Endodermal cell (in vitro differentiated cells): ENCODE measurements at regions not wholly inside any gene's neighbourhood (a gene's known extent, or its start where the extent isn't known, plus 50 kb on each side); places are given as distances from the start of the nearest gene placed in this dataset.

Experiments used
- DNase-seq: peaks from one replicate; pipeline ENCODE4 v3.0.0-alpha.2; 2017
- H3K27ac ChIP-seq: 2 replicates; pipeline ENCODE4 v1.5.1; 2013; ENCODE audit warnings: mild to moderate bottlenecking, low read depth, low read length, moderate library complexity
- H3K27me3 ChIP-seq: 2 replicates; pipeline ENCODE4 v1.6.1; 2013; ENCODE audit warnings: mild to moderate bottlenecking, low read length, moderate library complexity; ENCODE audit not compliant: insufficient read depth, control insufficient read depth, poor library complexity, severe bottlenecking
- H3K36me3 ChIP-seq: 2 replicates; pipeline ENCODE4 v1.7.0; 2013; ENCODE audit warnings: mild to moderate bottlenecking, low read length, moderate library complexity; ENCODE audit not compliant: control insufficient read depth, insufficient read depth
- H3K4me1 ChIP-seq: one replicate; pipeline ENCODE4 v1.7.0; 2013; ENCODE audit warnings: low read length; ENCODE audit not compliant: control insufficient read depth, insufficient read depth
- H3K4me3 ChIP-seq: 2 replicates; pipeline ENCODE4 v1.5.1; 2013; ENCODE audit warnings: mild to moderate bottlenecking, low read length, moderate library complexity
- H3K9ac ChIP-seq: 2 replicates; pipeline ENCODE4 v1.6.1; 2013; ENCODE audit warnings: mild to moderate bottlenecking, low read length, moderate library complexity; ENCODE audit not compliant: poor library complexity, severe bottlenecking; ENCODE audit errors: extremely low read depth
- H3K9me3 ChIP-seq: 2 replicates; pipeline ENCODE4 v1.6.1; 2013; ENCODE audit warnings: mild to moderate bottlenecking, low read length, moderate library complexity; ENCODE audit not compliant: control insufficient read depth
- H3K27ac Mint-ChIP-seq: 2 replicates; pipeline ENCODE4 v1.8.0; 2020; ENCODE audit warnings: mixed read lengths
- H3K27me3 Mint-ChIP-seq: 2 replicates; pipeline ENCODE4 v1.8.0; 2021; ENCODE audit warnings: mild to moderate bottlenecking, mixed read lengths; ENCODE audit not compliant: insufficient read depth
- H3K36me3 Mint-ChIP-seq: 2 replicates; pipeline ENCODE4 v1.8.0; 2020; ENCODE audit warnings: low read depth, mixed read lengths
- H3K4me1 Mint-ChIP-seq: 2 replicates; pipeline ENCODE4 v1.8.0; 2020; ENCODE audit warnings: mixed read lengths
- H3K4me3 Mint-ChIP-seq: 2 replicates; pipeline ENCODE4 v1.8.0; 2020; ENCODE audit warnings: mild to moderate bottlenecking, moderate library complexity, mixed read lengths
- H3K9me3 Mint-ChIP-seq: 2 replicates; pipeline ENCODE4 v1.8.0; 2020; ENCODE audit warnings: mild to moderate bottlenecking, mixed read lengths
- WGBS, 2 experiments: methylation state at CpG; one replicate each; pipeline versions ENCODE4 v1.1.5 to v1.1.7; 2013; ENCODE audit warnings: missing lambda C conversion rate in 2 of 2, mixed read lengths in 1 of 2; ENCODE audit not compliant: insufficient coverage in 1 of 2, insufficient read length in 1 of 2; 5-methylcytosine and 5-hydroxymethylcytosine counted together
- TF ChIP-seq, protein P1 (sequence below): fragments of 200-600 bp; sonication (generic); conservative IDR thresholded peaks from 2 replicates; pipeline ENCODE4 v1.5.0; 2021; ENCODE audit warnings: antibody characterized with exemption, mild to moderate bottlenecking

DNA sequence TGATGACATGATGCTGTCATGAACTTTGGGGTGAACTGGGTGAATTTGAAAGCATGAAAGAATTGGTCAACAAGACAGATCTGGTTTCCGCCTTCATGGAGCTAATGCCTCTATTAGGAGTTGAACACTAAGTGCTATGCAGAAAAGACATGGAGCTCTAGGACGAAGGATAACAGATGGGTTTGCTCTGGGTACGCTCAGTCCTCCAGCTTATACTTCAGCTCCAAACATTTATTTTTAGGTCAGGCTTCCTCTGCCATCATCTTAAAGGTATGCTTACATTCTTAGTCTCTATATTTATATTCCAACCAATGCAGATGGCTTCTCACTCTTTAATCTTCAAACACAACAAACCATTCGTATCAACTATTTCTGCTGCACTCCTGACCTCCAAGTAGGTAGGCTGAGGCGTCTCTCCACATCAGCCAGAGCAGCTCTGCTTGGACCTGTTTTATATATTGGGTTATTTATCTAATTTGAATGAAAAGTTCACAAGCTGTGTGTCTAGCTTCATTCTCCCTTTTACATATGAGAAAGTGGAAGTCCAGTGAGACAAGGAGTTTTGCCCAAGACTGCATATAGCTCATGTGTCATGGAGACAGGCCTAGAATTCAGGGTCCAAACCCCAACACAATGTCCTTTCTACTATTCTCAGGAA lies 226.3 kb downstream of the SPTSSA start:
- DNase-seq, result no peak
- Histone ChIP-seq H3K27me3 (no peaks in the 10 kb centered on the region), H3K36me3 (no peaks in the 10 kb centered on the region), H3K9ac (no peak overlapping the region), H3K4me3 (no peak overlapping the region), H3K4me1 (no peaks in the 10 kb centered on the region), H3K9me3 (no peaks in the 10 kb centered on the region), H3K27ac (no peak overlapping the region)
- TF ChIP-seq, protein P1, sequence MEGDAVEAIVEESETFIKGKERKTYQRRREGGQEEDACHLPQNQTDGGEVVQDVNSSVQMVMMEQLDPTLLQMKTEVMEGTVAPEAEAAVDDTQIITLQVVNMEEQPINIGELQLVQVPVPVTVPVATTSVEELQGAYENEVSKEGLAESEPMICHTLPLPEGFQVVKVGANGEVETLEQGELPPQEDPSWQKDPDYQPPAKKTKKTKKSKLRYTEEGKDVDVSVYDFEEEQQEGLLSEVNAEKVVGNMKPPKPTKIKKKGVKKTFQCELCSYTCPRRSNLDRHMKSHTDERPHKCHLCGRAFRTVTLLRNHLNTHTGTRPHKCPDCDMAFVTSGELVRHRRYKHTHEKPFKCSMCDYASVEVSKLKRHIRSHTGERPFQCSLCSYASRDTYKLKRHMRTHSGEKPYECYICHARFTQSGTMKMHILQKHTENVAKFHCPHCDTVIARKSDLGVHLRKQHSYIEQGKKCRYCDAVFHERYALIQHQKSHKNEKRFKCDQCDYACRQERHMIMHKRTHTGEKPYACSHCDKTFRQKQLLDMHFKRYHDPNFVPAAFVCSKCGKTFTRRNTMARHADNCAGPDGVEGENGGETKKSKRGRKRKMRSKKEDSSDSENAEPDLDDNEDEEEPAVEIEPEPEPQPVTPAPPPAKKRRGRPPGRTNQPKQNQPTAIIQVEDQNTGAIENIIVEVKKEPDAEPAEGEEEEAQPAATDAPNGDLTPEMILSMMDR, result no peak
- Mint-ChIP-seq H3K9me3 (no peaks in the 10 kb centered on the region), H3K4me3 (no peak overlapping the region), H3K36me3 (no peaks in the 10 kb centered on the region), H3K27ac (no peak overlapping the region), H3K27me3 (peaks cover 15% of the 10 kb centered on the region), H3K4me1 (no peaks in the 10 kb centered on the region)
- 72 to 77% methylated on average over 4 to 5 of the region's 5 CpGs for WGBS, 2 experiments

DNA sequence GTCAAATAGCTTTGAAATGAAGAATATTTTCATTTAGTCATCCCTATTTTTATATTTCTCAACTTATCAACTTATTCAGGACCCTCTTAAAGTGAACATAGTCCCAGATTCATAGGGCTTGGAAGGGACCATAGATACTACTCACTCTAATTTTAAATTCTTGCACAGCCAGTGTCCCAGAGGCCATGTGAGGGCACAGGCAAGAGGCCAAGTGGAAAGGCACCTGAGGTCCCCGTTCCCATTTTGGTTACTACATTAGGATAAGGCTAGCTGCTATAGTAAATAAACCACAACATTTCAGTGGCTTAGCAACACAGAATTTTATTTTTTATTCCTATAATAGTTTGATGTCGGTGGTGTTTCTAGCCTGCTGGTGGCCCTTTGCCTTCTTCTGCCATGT lies 227.8 kb downstream of the SPTSSA start:
- Histone ChIP-seq H3K36me3 (no peaks in the 10 kb centered on the region), H3K27me3 (no peaks in the 10 kb centered on the region), H3K4me3 (no peak overlapping the region), H3K4me1 (no peaks in the 10 kb centered on the region), H3K27ac (no peak overlapping the region), H3K9me3 (no peaks in the 10 kb centered on the region), H3K9ac (no peak overlapping the region)
- no peaks in the 10 kb centered on the region for H3K36me3 Mint-ChIP-seq
- 90 to 100% methylated on average over 1 to 2 of the region's 2 CpGs for WGBS, 2 experiments
- H3K4me3 Mint-ChIP-seq, result no peak overlapping the region
- TF ChIP-seq, protein P1, result no peak
- no peak for DNase-seq
- H3K4me1 Mint-ChIP-seq, result no peaks in the 10 kb centered on the region
- H3K9me3 Mint-ChIP-seq, result no peaks in the 10 kb centered on the region
- H3K27me3 Mint-ChIP-seq, result peaks cover 19% of the 10 kb centered on the region
- H3K27ac Mint-ChIP-seq, result no peak overlapping the region

DNA sequence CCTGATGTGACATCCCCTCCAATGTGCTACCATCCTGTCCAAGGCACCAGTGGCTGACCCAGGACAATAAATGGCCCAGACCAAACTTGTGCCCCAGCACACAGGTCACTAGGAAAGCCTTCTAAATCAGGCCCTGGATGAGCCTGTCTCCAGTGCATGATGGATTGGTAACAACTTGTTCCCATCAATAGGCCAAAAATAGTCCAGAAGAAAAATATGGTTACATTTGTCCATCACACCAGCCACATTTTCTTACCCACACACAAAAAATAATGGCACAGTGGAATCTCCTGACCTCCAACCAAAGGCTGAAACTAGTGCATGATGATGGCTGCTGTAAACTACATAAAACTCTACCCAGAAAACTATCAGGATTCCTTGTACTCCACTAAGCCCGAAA lies 228.4 kb downstream of the SPTSSA start:
- 100% methylated on average over 1 of the region's 1 CpG for WGBS, 2 experiments
- H3K27ac Mint-ChIP-seq, result no peak overlapping the region
- H3K4me3 Mint-ChIP-seq, result no peak overlapping the region
- TF ChIP-seq, protein P1, result no peak
- peaks cover under 1% of the 10 kb centered on the region for H3K4me1 Mint-ChIP-seq
- Histone ChIP-seq H3K27me3 (no peaks in the 10 kb centered on the region), H3K4me1 (no peaks in the 10 kb centered on the region), H3K9ac (no peak overlapping the region), H3K9me3 (no peaks in the 10 kb centered on the region), H3K4me3 (no peak overlapping the region), H3K27ac (no peak overlapping the region), H3K36me3 (no peaks in the 10 kb centered on the region)
- peaks cover 19% of the 10 kb centered on the region for H3K27me3 Mint-ChIP-seq
- DNase-seq, result no peak
- no peaks in the 10 kb centered on the region for H3K36me3 Mint-ChIP-seq
- no peaks in the 10 kb centered on the region for H3K9me3 Mint-ChIP-seq
